MCF 10A (cell line): ENCODE measurements at regions not wholly inside any gene's neighbourhood (a gene's known extent, or its start where the extent isn't known, plus 50 kb on each side); places are given as distances from the start of the nearest gene placed in this dataset.

Experiments used
- BruUV-seq: library from RNA; stranded (reverse); fragments of 400-500 nt; replicated peaks from 2 replicates; lab custom pipeline; 2021; lab: Mats Ljungman, UMichigan
- CTCF ChIA-PET: fragments of 300-600 bp; sonication (Branson Sonifier 250); formaldehyde crosslinking; extraction: SDS; loops from one replicate; lab custom pipeline; 2021; ENCODE audit warnings: antibody characterized with exemption, inconsistent platforms; lab: Yijun Ruan, JAX
- POLR2A ChIA-PET: fragments of 300-600, 350-650 bp; sonication (Branson Sonifier 250); formaldehyde crosslinking; extraction: SDS; loops from one replicate; lab custom pipeline; 2020; ENCODE audit warnings: antibody characterized with exemption, inconsistent platforms; lab: Yijun Ruan, JAX
- DNase-seq: peaks from one replicate; pipeline ENCODE4 v3.0.0-alpha.2; 2018; ENCODE audit not compliant: unreplicated experiment
- H3K27ac Mint-ChIP-seq: one replicate; pipeline ENCODE4 v1.8.0; 2022; ENCODE audit warnings: mild to moderate bottlenecking, low read depth, mixed read lengths; ENCODE audit not compliant: unreplicated experiment
- H3K27me3 Mint-ChIP-seq: one replicate; pipeline ENCODE4 v1.8.0; 2022; ENCODE audit warnings: mixed read lengths; ENCODE audit not compliant: insufficient read depth, unreplicated experiment
- H3K36me3 Mint-ChIP-seq: one replicate; pipeline ENCODE4 v1.8.0; 2022; ENCODE audit warnings: mild to moderate bottlenecking, moderate library complexity, mixed read lengths; ENCODE audit not compliant: insufficient read depth, unreplicated experiment
- H3K4me1 Mint-ChIP-seq: one replicate; pipeline ENCODE4 v1.8.0; 2022; ENCODE audit warnings: mixed read lengths; ENCODE audit not compliant: insufficient read depth, unreplicated experiment
- H3K4me3 Mint-ChIP-seq: one replicate; pipeline ENCODE4 v1.8.0; 2022; ENCODE audit warnings: mild to moderate bottlenecking, moderate library complexity, mixed read lengths; ENCODE audit not compliant: unreplicated experiment
- H3K9me3 Mint-ChIP-seq: one replicate; pipeline ENCODE4 v1.8.0; 2022; ENCODE audit warnings: mixed read lengths; ENCODE audit not compliant: unreplicated experiment
- CTCF ChIP-seq: fragments of 200-600 bp; IDR thresholded peaks from one replicate; pipeline ENCODE4 v1.8.0; 2022; ENCODE audit warnings: antibody characterized with exemption, mild to moderate bottlenecking; ENCODE audit not compliant: unreplicated experiment
- intact Hi-C: fragments of 100-400 bp; cut with micrococcal nuclease; formaldehyde crosslinking; loops from 2 replicates; pipeline ENCODE4 v1.14.1; 2022

- TF ChIP-seq CTCF, result no peak
- DNase-seq, result no peak
- Mint-ChIP-seq H3K4me1 (no peaks in the 10 kb centered on the region), H3K27me3 (peaks cover 16% of the 10 kb centered on the region), H3K27ac (no peak overlapping the region), H3K4me3 (no peak overlapping the region), H3K36me3 (no peaks in the 10 kb centered on the region), H3K9me3 (no peaks in the 10 kb centered on the region)
- ChIA-PET POLR2A (no interaction called here), CTCF (no interaction called here)
- BruUV-seq, result no TSS peak
- intact Hi-C loops, result no loop called here
These were observed 146.3 kb upstream of the DMD start for GRCh38 chrX:33357606-33358005.

- H3K4me3 Mint-ChIP-seq, result no peak overlapping the region
- H3K36me3 Mint-ChIP-seq, result no peaks in the 10 kb centered on the region
- TF ChIP-seq CTCF, result no peak
- H3K4me1 Mint-ChIP-seq, result peaks cover 11% of the 10 kb centered on the region
- no TSS peak for BruUV-seq
- POLR2A ChIA-PET, result interaction anchor here (1.0 kb wide), 1 partner anchor 53 kb away, joined by 3 read pairs; no protein-coding TSS in a partner anchor
- no peak overlapping the region for H3K27ac Mint-ChIP-seq
- H3K9me3 Mint-ChIP-seq, result no peaks in the 10 kb centered on the region
- DNase-seq, result peak; percentile 11
- CTCF ChIA-PET, result interaction anchor here (0.6 to 0.9 kb wide), 4 partner anchors 12 to 998 kb away, joined by 3 to 4 read pairs (median 3); no protein-coding TSS in a partner anchor
- H3K27me3 Mint-ChIP-seq, result peaks cover 28% of the 10 kb centered on the region
- intact Hi-C loops, result loop anchor here (10.0 kb wide), 1 partner anchor 314 kb away; no protein-coding TSS in a partner anchor
These were observed 127.9 kb upstream of the DMD start for GRCh38 chrX:33339219-33339618.

GRCh38 chrX:33336783-33337182 is 125.4 kb upstream of the DMD start:
- no TSS peak for BruUV-seq
- H3K27ac Mint-ChIP-seq, result no peak overlapping the region

GRCh38 chrX:33333271-33333670 is 121.9 kb upstream of the DMD start:
- H3K4me1 Mint-ChIP-seq, result no peaks in the 10 kb centered on the region
- no peak for TF ChIP-seq CTCF
- CTCF ChIA-PET, result interaction anchor here (0.6 kb wide), 2 partner anchors 102 to 372 kb away, joined by 3 read pairs; no protein-coding TSS in a partner anchor
- no peak overlapping the region for H3K4me3 Mint-ChIP-seq
- H3K27ac Mint-ChIP-seq, result no peak overlapping the region
- intact Hi-C loops, result loop anchor here (10.0 kb wide), 1 partner anchor 308 kb away; no protein-coding TSS in a partner anchor
- BruUV-seq, result no TSS peak
- POLR2A ChIA-PET, result no interaction called here
- no peaks in the 10 kb centered on the region for H3K9me3 Mint-ChIP-seq
- H3K36me3 Mint-ChIP-seq, result no peaks in the 10 kb centered on the region
- DNase-seq, result no peak
- peaks cover 17% of the 10 kb centered on the region for H3K27me3 Mint-ChIP-seq

More at GRCh38 chrX:33336783-33337182, 125.4 kb upstream of the DMD start:
- intact Hi-C loops, result loop anchor here (1.0 to 10.0 kb wide), 4 partner anchors 312 to 928 kb away; no protein-coding TSS in a partner anchor
- H3K4me1 Mint-ChIP-seq, result peaks cover 11% of the 10 kb centered on the region
- no peaks in the 10 kb centered on the region for H3K9me3 Mint-ChIP-seq
- no peaks in the 10 kb centered on the region for H3K36me3 Mint-ChIP-seq
- peak; percentile 45 for DNase-seq
- POLR2A ChIA-PET, result no interaction called here
- TF ChIP-seq CTCF, result peak; percentile 50
- peaks cover 39% of the 10 kb centered on the region for H3K27me3 Mint-ChIP-seq
- CTCF ChIA-PET, result interaction anchor here (0.5 to 2.1 kb wide), 25 partner anchors 10 to 938 kb away, joined by 3 to 7 read pairs (median 4); no protein-coding TSS in a partner anchor
- H3K4me3 Mint-ChIP-seq, result no peak overlapping the region
